Cardiac fibroblast (primary cell): ENCODE measurements at regions not wholly inside any gene's neighbourhood (a gene's known extent, or its start where the extent isn't known, plus 50 kb on each side); places are given as distances from the start of the nearest gene placed in this dataset.

Experiments
- DNase-seq, 2 donors: peaks; one replicate each; pipeline versions ENCODE4 v3.0.0 to v3.0.0-alpha.2; 2010; ENCODE audit warnings: low read depth in 2 of 2
- H3K4me3 ChIP-seq, 2 donors: replicated peaks in 1 of 2; 1 replicate in 1 of 2; 2 replicates in 1 of 2; pipeline ENCODE4 v1.5.1; 2011; ENCODE audit warnings: low read depth in 2 of 2, low read length in 2 of 2, mild to moderate bottlenecking in 2 of 2, moderate library complexity in 1 of 2
- TF ChIP-seq, protein P1 (sequence below): IDR thresholded peaks from one replicate; pipeline ENCODE4 v1.5.1; 2011; ENCODE audit warnings: low read depth, mild to moderate bottlenecking, low read length, inconsistent platforms

DNA sequence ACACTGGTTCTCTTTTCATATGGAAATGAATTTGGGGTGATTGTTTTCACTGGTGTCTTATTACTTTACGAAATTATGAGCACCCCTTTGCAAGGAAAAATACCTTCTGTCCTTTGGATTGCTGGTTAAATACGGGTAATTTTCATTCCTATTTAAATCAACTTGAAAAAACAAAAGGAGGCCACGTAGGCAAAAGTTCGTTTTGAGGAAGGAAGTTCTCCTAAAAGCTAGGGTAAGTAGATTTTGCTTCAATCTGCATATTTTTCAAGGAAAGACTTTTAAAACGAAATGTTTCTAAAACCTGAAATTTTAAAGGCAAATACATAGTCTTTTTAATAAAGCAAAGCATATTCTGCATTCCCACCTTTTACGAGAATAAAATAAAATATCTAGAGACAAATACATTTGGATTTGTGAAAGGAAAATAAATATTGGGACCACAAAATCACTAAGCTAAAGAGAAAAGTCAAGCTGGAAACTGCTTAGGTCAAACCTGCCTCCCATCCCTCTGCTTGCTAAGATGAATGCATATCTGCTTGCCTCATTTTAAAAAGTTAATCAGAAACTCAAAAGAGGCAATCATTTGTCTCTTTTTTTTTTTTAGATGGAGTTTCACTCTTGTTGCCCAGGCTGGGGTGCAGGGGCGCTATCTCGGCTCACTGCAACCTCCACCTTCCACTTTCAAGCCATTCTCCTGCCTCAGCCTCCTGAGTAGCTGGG lies 70.9 kb upstream of the ETS2 start:
- no peak for DNase-seq
- TF ChIP-seq, protein P1, sequence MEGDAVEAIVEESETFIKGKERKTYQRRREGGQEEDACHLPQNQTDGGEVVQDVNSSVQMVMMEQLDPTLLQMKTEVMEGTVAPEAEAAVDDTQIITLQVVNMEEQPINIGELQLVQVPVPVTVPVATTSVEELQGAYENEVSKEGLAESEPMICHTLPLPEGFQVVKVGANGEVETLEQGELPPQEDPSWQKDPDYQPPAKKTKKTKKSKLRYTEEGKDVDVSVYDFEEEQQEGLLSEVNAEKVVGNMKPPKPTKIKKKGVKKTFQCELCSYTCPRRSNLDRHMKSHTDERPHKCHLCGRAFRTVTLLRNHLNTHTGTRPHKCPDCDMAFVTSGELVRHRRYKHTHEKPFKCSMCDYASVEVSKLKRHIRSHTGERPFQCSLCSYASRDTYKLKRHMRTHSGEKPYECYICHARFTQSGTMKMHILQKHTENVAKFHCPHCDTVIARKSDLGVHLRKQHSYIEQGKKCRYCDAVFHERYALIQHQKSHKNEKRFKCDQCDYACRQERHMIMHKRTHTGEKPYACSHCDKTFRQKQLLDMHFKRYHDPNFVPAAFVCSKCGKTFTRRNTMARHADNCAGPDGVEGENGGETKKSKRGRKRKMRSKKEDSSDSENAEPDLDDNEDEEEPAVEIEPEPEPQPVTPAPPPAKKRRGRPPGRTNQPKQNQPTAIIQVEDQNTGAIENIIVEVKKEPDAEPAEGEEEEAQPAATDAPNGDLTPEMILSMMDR: no peak
- no peak overlapping the region for H3K4me3 ChIP-seq

DNA sequence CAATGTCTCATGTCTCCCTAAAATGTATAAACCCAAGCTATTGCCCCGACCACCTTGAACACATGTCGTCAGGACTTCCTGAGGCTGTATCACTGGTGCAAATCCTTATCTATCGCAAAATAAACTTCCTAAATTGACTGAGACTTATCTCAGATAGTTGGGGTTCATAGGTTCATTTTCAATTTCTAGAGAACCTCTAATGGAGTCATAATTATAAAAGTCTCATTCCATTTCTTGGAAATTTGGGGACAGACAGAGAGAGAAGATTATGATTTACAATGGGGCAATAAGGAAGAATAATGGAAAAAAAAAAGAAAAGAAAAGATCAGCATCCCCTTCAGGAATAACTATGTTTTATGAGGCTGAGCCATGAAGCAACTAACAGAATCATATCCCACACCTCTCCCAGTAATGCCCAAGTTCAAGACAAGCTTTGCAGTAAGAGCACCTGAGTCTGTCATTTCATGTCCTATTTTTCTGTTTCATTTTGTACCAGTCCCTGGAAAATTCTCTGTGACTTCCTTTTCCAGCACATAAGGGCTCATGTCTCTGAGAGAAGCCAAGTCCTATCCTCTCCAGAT lies 70.0 kb upstream of the ETS2 start:
- TF ChIP-seq, protein P1: no peak
- DNase-seq: no peak
- no peak overlapping the region for H3K4me3 ChIP-seq

DNA sequence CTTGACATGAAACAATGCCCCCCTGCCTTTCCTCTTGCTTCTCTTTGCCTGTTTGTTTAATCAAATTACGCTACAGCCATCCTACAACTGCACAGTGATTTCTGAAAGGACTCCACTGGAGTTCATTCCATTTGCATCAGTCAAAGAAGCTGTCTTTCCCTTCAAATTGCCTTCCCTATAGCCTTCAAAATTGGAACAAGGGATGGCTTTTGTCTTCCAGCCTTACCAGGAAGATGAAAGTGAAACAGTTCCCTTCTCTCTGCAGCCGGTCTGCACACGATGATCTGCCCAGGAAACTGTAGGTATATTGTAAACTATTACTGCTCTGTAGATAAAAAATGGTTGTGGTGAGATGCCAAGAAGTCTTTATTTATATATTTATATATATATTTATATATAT lies 65.6 kb upstream of the ETS2 start:
- H3K4me3 ChIP-seq: no peak overlapping the region
- TF ChIP-seq, protein P1: no peak

DNA sequence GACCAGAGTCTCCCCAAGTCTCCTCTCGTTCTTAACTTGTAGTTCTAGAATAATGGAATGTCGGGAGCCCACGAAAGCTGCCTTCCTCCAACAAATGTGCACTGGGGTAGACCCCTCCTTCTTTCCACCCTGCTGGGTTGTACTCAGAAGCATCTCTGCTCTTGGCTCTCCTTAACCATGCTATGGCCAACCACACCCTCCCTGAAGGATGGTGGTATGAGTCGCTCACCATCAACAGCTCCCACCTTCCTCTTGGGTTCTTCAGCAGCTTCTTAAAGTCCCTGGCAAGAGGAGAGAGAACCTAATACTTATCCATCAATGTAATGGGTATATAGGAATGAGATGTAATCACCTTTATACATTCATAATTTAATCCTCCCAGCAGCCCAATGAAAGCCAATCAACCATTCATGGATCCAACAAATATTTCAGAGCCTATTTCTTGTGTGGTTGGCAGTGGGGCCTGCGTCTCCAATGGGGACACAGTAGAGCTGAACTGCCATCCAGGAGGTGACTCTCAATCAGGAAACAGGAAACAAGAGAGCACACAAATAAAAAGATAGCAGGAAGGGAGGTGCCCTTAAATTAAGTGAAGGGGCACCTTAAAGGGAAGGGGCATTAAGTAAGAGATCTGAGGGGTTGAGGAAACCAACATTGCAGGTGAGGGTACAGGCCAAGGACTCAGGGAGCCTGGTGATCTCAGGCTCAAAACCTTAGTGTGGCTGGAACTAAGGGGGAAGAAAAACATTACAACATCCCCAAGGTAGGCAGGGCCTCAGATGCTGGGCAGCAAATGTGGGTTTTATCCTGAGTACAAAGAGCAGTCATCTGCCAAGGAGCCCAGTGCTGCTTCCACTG lies 64.4 kb upstream of the ETS2 start:
- DNase-seq: no peak
- no peak overlapping the region for H3K4me3 ChIP-seq
- TF ChIP-seq, protein P1: no peak

More for the DNA sequence above, 65.6 kb upstream of the ETS2 start:
- no peak for DNase-seq

DNA sequence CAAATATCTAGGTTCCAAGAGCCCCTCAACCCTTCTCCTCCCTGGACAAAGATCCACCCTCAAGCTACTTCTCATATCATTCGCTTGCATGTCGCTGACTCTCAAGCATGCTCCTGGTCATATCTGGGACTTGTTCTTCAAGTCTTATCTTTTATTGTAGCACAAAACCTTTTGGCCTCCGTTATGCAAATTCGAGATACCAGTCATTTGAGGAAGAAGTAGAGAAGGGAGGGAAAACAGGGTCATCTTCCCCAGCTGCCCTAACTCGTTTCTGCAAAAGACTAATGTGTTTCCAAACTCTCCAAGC lies 63.8 kb upstream of the ETS2 start:
- TF ChIP-seq, protein P1: no peak
- H3K4me3 ChIP-seq: no peak overlapping the region
- no peak for DNase-seq

DNA sequence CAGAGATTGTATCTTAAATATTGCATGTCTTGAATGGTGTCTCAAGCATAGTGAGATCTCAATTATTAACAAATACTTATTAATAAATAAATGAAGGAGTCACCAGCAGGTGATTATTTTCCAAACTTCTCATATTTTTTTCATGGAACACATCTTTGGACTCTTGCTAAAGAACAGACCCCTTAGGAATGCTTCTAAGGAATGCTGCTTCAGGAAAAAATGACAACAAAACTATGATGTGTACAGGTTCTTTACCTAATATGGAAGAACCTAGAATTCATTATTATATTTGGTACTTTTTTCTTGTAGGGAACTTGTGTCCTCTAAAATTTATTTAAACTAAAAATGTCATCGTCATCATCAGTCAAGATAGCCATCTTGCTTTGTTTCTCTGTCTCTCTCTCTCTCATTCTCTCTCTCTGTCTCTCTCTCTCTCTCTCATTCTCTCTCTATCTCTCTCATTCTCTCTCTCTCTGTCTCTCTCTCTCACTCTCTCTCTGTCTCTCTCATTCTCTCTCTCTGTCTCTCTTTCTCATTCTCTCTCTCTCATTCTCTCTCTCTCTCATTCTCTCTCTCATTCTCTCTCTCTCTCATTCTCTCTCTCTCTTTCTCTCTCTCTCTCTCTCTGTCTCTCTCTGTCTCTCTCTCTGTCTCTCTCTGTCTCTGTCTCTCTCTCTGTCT lies 63.0 kb upstream of the ETS2 start:
- TF ChIP-seq, protein P1: no peak
- no peak overlapping the region for H3K4me3 ChIP-seq
- DNase-seq: no peak
